ENCODE measurements at regions not wholly inside any gene's neighbourhood (a gene's known extent, or its start where the extent isn't known, plus 50 kb on each side); places are given as distances from the start of the nearest gene placed in this dataset.

DNA sequence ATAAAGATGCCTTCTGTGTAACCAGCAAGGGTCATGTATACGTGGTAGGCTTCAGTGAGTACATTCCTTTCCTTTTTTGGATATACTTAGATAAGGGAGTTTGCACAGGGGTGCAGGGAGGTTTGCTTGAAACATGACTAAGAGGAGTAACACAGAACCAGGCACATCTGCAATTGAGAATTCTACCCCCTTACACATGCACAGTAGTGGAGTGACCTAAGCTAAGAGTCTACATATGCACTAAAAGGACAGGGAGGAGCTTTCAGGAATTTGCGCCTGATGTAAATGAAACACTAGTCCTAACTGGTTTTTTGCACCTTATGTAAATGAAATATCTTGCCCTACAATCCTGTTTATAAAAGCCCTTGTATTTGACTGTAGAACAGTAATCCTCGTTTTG, 194.8 kb upstream of the NABP1 start:
- H3K4me2 ChIP-seq (ENCODE audit: low read length): no peak overlapping the region
- no peak overlapping the region for H4K91ac ChIP-seq (ENCODE audit: low read depth, low read length)
- no peaks in the 10 kb centered on the region for H3K79me2 ChIP-seq (ENCODE audit: control insufficient read depth, insufficient read depth, low read length, poor library complexity)
- peaks cover 9 to 15% of the 10 kb centered on the region in 2 experiments for H3K4me1 ChIP-seq (ENCODE audit: control insufficient read depth in 1 of 2, insufficient read depth in 2 of 2, low read length in 2 of 2)
- no peak overlapping the region for H2BK120ac ChIP-seq (ENCODE audit: insufficient read depth, low read length, poor library complexity)
- no peak overlapping the region for H4K12ac ChIP-seq (ENCODE audit: low read depth, low read length)
- H3K14ac ChIP-seq (ENCODE audit: low read length): no peak overlapping the region
- H2BK12ac ChIP-seq (ENCODE audit: low read length): no peak overlapping the region
- peaks cover 2% of the 10 kb centered on the region for H3K9me3 ChIP-seq (ENCODE audit: insufficient read depth, low read depth, low read length)
- no CpG with 5 or more reads among the region's 3 CpGs for whole genome bisulfite sequencing (ENCODE audit: extremely low coverage, insufficient coverage, insufficient read length)
- H2BK5ac ChIP-seq (ENCODE audit: low read depth, low read length, poor library complexity): no peak overlapping the region
- no peak overlapping the region for H3K23ac ChIP-seq (ENCODE audit: low read length)
- peaks cover 2% of the 10 kb centered on the region for H3K79me1 ChIP-seq (ENCODE audit: low read length)
- H2AFZ ChIP-seq (ENCODE audit: insufficient read depth, low read length, poor library complexity): no peak overlapping the region
- no peak overlapping the region for H3K9ac ChIP-seq (ENCODE audit: low read length)
- H3K27me3 ChIP-seq (ENCODE audit: insufficient read depth, low read length): no peaks in the 10 kb centered on the region
- no peak overlapping the region for H3K4ac ChIP-seq (ENCODE audit: low read depth, low read length)
- H2AK5ac ChIP-seq (ENCODE audit: low read length): no peak overlapping the region
- H4K8ac ChIP-seq (ENCODE audit: low read depth, low read length): no peak overlapping the region
- no peak overlapping the region for H3K27ac ChIP-seq (ENCODE audit: low read depth, low read length)
- no peak overlapping the region for H3K4me3 ChIP-seq (ENCODE audit: low read depth, low read length)
- H3K18ac ChIP-seq (ENCODE audit: low read length): no peak overlapping the region
- H3K36me3 ChIP-seq (ENCODE audit: control insufficient read depth in 1 of 2, insufficient read depth in 2 of 2, low read length in 2 of 2): no peaks in the 10 kb centered on the region
- DNase-seq: peak in 1 of 2 donors; percentile 28

GRCh38 chr2:191486584-191487320, 191.2 kb upstream of the NABP1 start:
- Histone ChIP-seq H2BK5ac (ENCODE audit: low read depth, low read length, poor library complexity) (no peak overlapping the region), H3K18ac (ENCODE audit: low read length) (no peak overlapping the region), H3K27ac (ENCODE audit: low read depth, low read length) (peak overlapping the region; percentile 50), H3K9me3 (ENCODE audit: insufficient read depth, low read depth, low read length) (no peaks in the 10 kb centered on the region), H4K91ac (ENCODE audit: low read depth, low read length) (no peak overlapping the region), H3K27me3 (ENCODE audit: insufficient read depth, low read length) (no peaks in the 10 kb centered on the region), H3K14ac (ENCODE audit: low read length) (no peak overlapping the region), H2BK120ac (ENCODE audit: insufficient read depth, low read length, poor library complexity) (no peak overlapping the region), H3K4ac (ENCODE audit: low read depth, low read length) (no peak overlapping the region), H2BK12ac (ENCODE audit: low read length) (no peak overlapping the region), H3K23ac (ENCODE audit: low read length) (no peak overlapping the region), H3K79me1 (ENCODE audit: low read length) (peaks cover 5% of the 10 kb centered on the region), H4K12ac (ENCODE audit: low read depth, low read length) (no peak overlapping the region), H3K4me2 (ENCODE audit: low read length) (no peak overlapping the region), H3K4me1 (ENCODE audit: control insufficient read depth in 1 of 2, insufficient read depth in 2 of 2, low read length in 2 of 2) (peaks cover 10 to 14% of the 10 kb centered on the region in 2 experiments), H3K4me3 (ENCODE audit: low read depth, low read length) (no peak overlapping the region), H2AK5ac (ENCODE audit: low read length) (no peak overlapping the region), H3K9ac (ENCODE audit: low read length) (no peak overlapping the region), H2AFZ (ENCODE audit: insufficient read depth, low read length, poor library complexity) (no peak overlapping the region), H3K79me2 (ENCODE audit: control insufficient read depth, insufficient read depth, low read length, poor library complexity) (no peaks in the 10 kb centered on the region), H3K36me3 (ENCODE audit: control insufficient read depth in 1 of 2, insufficient read depth in 2 of 2, low read length in 2 of 2) (no peaks in the 10 kb centered on the region), H4K8ac (ENCODE audit: low read depth, low read length) (no peak overlapping the region)
- DNase-seq: peak; percentile 46 to 61
- WGBS (ENCODE audit: extremely low coverage, insufficient coverage, insufficient read length): no CpG with 5 or more reads among the region's 3 CpGs

DNA sequence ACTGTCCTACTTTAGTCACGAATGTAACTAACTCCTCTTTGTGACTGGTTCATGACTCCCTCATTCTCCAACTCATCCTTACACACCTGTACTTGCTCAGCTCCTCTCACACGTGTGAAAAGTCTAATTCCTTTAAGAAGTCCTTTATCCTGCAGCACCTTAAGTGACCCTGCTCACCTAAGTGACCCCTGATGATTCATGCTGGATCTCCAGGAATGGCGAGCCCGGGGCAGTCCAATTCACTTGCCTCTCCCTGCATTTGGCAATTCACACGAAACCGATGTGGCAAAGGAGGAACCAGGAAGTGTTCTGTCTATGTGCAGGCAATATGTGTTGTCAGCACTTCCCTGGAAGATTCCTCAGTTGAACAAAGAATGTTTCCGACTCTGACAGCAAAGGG, 189.8 kb upstream of the NABP1 start:
- no peak overlapping the region for H3K23ac ChIP-seq (ENCODE audit: low read length)
- peak overlapping the region; percentile 1 for H4K8ac ChIP-seq (ENCODE audit: low read depth, low read length)
- H4K91ac ChIP-seq (ENCODE audit: low read depth, low read length): no peak overlapping the region
- peaks cover 8 to 14% of the 10 kb centered on the region in 2 experiments for H3K4me1 ChIP-seq (ENCODE audit: control insufficient read depth in 1 of 2, insufficient read depth in 2 of 2, low read length in 2 of 2)
- H3K14ac ChIP-seq (ENCODE audit: low read length): no peak overlapping the region
- H3K36me3 ChIP-seq (ENCODE audit: control insufficient read depth in 1 of 2, insufficient read depth in 2 of 2, low read length in 2 of 2): no peaks in the 10 kb centered on the region
- no peak overlapping the region for H2BK5ac ChIP-seq (ENCODE audit: low read depth, low read length, poor library complexity)
- H2BK12ac ChIP-seq (ENCODE audit: low read length): peak overlapping the region; percentile 37
- H3K9ac ChIP-seq (ENCODE audit: low read length): no peak overlapping the region
- H3K9me3 ChIP-seq (ENCODE audit: insufficient read depth, low read depth, low read length): no peaks in the 10 kb centered on the region
- no peak overlapping the region for H2AFZ ChIP-seq (ENCODE audit: insufficient read depth, low read length, poor library complexity)
- no peak overlapping the region for H3K18ac ChIP-seq (ENCODE audit: low read length)
- no peak overlapping the region for H3K27ac ChIP-seq (ENCODE audit: low read depth, low read length)
- H3K79me2 ChIP-seq (ENCODE audit: control insufficient read depth, insufficient read depth, low read length, poor library complexity): no peaks in the 10 kb centered on the region
- peak overlapping the region; percentile 4 for H2BK120ac ChIP-seq (ENCODE audit: insufficient read depth, low read length, poor library complexity)
- no peak overlapping the region for H2AK5ac ChIP-seq (ENCODE audit: low read length)
- H3K4me2 ChIP-seq (ENCODE audit: low read length): no peak overlapping the region
- no peaks in the 10 kb centered on the region for H3K27me3 ChIP-seq (ENCODE audit: insufficient read depth, low read length)
- WGBS (ENCODE audit: extremely low coverage, insufficient coverage, insufficient read length): no CpG with 5 or more reads among the region's 7 CpGs
- H4K12ac ChIP-seq (ENCODE audit: low read depth, low read length): no peak overlapping the region
- no peak overlapping the region for H3K4me3 ChIP-seq (ENCODE audit: low read depth, low read length)
- peaks cover 5% of the 10 kb centered on the region for H3K79me1 ChIP-seq (ENCODE audit: low read length)
- no peak overlapping the region for H3K4ac ChIP-seq (ENCODE audit: low read depth, low read length)
- peak; percentile 75 to 83 for DNase-seq

DNA sequence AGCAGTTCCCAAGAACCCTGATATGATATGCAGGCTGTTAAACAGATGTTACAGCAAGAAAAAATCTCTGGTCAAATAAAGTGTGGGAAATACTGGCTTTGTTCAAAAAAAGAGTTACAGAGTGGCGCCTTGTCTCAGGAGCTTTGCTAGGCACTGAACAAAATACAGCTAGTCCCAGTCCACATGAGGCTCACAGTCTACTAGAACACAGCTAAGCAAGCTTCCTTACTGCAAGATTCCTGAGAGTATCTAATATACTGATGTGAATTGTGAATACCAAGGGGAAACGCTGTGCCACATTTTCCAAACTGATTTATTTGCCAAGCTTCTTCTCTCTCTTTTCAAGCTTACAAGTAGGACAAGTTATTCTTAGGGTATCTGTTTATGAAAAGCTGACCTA, 188.8 kb upstream of the NABP1 start:
- no peaks in the 10 kb centered on the region for H3K79me2 ChIP-seq (ENCODE audit: control insufficient read depth, insufficient read depth, low read length, poor library complexity)
- H3K9ac ChIP-seq (ENCODE audit: low read length): no peak overlapping the region
- no peaks in the 10 kb centered on the region for H3K9me3 ChIP-seq (ENCODE audit: insufficient read depth, low read depth, low read length)
- no peak overlapping the region for H3K4me2 ChIP-seq (ENCODE audit: low read length)
- H3K4me3 ChIP-seq (ENCODE audit: low read depth, low read length): no peak overlapping the region
- no peak overlapping the region for H3K23ac ChIP-seq (ENCODE audit: low read length)
- no peak overlapping the region for H4K12ac ChIP-seq (ENCODE audit: low read depth, low read length)
- H3K18ac ChIP-seq (ENCODE audit: low read length): no peak overlapping the region
- H2BK5ac ChIP-seq (ENCODE audit: low read depth, low read length, poor library complexity): no peak overlapping the region
- H3K27ac ChIP-seq (ENCODE audit: low read depth, low read length): no peak overlapping the region
- H3K4ac ChIP-seq (ENCODE audit: low read depth, low read length): no peak overlapping the region
- no peak overlapping the region for H2AFZ ChIP-seq (ENCODE audit: insufficient read depth, low read length, poor library complexity)
- no peak overlapping the region for H2AK5ac ChIP-seq (ENCODE audit: low read length)
- H4K91ac ChIP-seq (ENCODE audit: low read depth, low read length): no peak overlapping the region
- peaks cover 5% of the 10 kb centered on the region for H3K79me1 ChIP-seq (ENCODE audit: low read length)
- no peak overlapping the region for H3K14ac ChIP-seq (ENCODE audit: low read length)
- H2BK120ac ChIP-seq (ENCODE audit: insufficient read depth, low read length, poor library complexity): no peak overlapping the region
- no peak overlapping the region for H4K8ac ChIP-seq (ENCODE audit: low read depth, low read length)
- no peaks in the 10 kb centered on the region for H3K36me3 ChIP-seq (ENCODE audit: control insufficient read depth in 1 of 2, insufficient read depth in 2 of 2, low read length in 2 of 2)
- no peak overlapping the region for H2BK12ac ChIP-seq (ENCODE audit: low read length)
- WGBS (ENCODE audit: extremely low coverage, insufficient coverage, insufficient read length): no CpG with 5 or more reads among the region's 2 CpGs
- H3K4me1 ChIP-seq (ENCODE audit: control insufficient read depth in 1 of 2, insufficient read depth in 2 of 2, low read length in 2 of 2): peaks cover 8 to 14% of the 10 kb centered on the region in 2 experiments
- H3K27me3 ChIP-seq (ENCODE audit: insufficient read depth, low read length): no peaks in the 10 kb centered on the region
- DNase-seq: no peak

All from trophoblast cell (in vitro differentiated cells and primary cell).